ENCODE measurements at regions not wholly inside any gene's neighbourhood (a gene's known extent, or its start where the extent isn't known, plus 50 kb on each side); places are given as distances from the start of the nearest gene placed in this dataset.

DNA sequence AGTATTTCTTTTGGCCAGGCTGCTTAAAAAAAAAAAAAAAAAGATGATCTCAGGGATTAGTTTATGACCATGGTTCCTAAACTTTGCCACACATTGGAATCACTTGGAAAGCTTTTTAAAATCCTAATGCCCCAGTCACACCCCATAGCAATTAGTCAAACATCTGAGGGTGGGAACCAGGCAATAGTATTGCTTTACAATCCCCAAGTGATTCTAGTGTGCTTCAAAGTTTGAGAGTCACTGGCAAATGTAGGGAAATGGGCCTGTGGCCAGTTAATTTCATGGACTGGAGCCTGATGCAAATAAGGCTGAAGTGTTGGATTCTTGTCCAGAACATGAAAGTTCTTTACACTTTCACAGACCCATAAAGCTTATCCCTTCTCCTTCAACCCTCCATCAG lies 374.6 kb upstream of the ESRRG start:
- TF ChIP-seq EZH2 (IDR thresholded peaks at IDR 0.05; ENCODE audit: insufficient read depth, poor library complexity, severe bottlenecking) (no peak), EZH2phosphoT487 (IDR thresholded peaks at IDR 0.05; ENCODE audit: insufficient read depth, low read depth) (no peak)

Measured in GM23248 (cell line).